A549 (cell line): ENCODE measurements at regions not wholly inside any gene's neighbourhood (a gene's known extent, or its start where the extent isn't known, plus 50 kb on each side); places are given as distances from the start of the nearest gene placed in this dataset.

ENCODE experiments used
- BHLHE40 ChIP-seq: IDR thresholded peaks from 2 replicates; pipeline ENCODE4 v1.6.1; 2012; ENCODE audit warnings: low read depth, low read length, inconsistent platforms
- CEBPB ChIP-seq, 2 experiments: fragments of >200 bp in 1 of 2; sonication (Bioruptor Twin) in 1 of 2; formaldehyde crosslinking in 1 of 2; IDR thresholded peaks; 2 replicates each; pipeline ENCODE4 v1.6.1; 2012 to 2016
- EP300 ChIP-seq, 2 experiments: fragments of >200 bp; sonication (Bioruptor Twin); formaldehyde crosslinking; IDR thresholded peaks; 2 replicates in 1 of 2; 3 replicates in 1 of 2; pipeline ENCODE4 v1.6.1; 2016 to 2017
- POLR2A ChIP-seq: IDR thresholded peaks from 2 replicates; pipeline ENCODE4 v1.6.1; 2012; ENCODE audit warnings: mild to moderate bottlenecking, low read length
- RAD21 ChIP-seq, 2 experiments: fragments of >200 bp in 1 of 2; sonication (Bioruptor Twin) in 1 of 2; formaldehyde crosslinking in 1 of 2; IDR thresholded peaks in 1 of 2; conservative IDR thresholded peaks in 1 of 2; 2 replicates in 1 of 2; 3 replicates in 1 of 2; pipeline ENCODE4 v1.6.1; 2012 to 2018; ENCODE audit warnings: inconsistent platforms in 1 of 2
- RCOR1 ChIP-seq: fragments of 150-350 bp; IDR thresholded peaks from 2 replicates; pipeline ENCODE4 v1.6.1; 2014; ENCODE audit warnings: antibody characterized with exemption, low read length, low read depth
- TF ChIP-seq, protein P1 (sequence below): fragments of >200 bp; sonication (Bioruptor Twin); formaldehyde crosslinking; IDR thresholded peaks from 3 replicates; pipeline ENCODE4 v1.5.1; 2016

DNA sequence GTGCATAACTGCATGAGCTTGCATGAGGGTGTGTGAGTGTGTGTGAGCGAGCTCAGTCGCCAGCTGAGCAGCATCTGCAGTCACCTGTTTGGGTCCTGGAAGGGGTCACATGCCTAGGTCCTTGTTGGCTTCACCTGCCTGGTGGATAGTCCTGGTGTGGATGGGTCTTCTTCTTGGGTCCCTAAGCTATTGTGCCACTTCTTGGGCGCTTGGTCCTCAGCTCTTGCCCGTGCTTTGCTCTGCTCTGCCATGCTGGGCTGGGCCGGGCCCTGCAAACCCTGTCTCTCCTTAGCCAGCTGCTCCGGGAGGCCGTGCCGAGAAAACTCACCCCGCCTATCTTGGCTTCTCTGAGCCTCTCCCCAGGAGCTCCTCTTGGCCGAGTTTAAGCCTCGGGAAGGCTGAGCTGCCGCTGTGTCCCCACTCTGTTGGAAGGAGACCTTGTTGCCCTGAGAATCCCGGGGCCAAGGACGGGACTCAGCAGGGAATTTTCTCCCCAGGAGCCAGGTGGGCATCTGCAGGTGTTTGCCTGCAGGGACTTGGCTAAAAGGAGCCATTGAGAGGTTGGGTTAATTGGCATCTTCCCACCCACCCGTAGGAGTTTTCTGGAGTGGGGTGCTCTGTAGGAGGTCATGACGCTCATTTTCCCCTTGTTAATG is 300.8 kb downstream of the NDUFA10 start:
- TF ChIP-seq, protein P1, sequence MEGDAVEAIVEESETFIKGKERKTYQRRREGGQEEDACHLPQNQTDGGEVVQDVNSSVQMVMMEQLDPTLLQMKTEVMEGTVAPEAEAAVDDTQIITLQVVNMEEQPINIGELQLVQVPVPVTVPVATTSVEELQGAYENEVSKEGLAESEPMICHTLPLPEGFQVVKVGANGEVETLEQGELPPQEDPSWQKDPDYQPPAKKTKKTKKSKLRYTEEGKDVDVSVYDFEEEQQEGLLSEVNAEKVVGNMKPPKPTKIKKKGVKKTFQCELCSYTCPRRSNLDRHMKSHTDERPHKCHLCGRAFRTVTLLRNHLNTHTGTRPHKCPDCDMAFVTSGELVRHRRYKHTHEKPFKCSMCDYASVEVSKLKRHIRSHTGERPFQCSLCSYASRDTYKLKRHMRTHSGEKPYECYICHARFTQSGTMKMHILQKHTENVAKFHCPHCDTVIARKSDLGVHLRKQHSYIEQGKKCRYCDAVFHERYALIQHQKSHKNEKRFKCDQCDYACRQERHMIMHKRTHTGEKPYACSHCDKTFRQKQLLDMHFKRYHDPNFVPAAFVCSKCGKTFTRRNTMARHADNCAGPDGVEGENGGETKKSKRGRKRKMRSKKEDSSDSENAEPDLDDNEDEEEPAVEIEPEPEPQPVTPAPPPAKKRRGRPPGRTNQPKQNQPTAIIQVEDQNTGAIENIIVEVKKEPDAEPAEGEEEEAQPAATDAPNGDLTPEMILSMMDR: no peak
- no peak for TF ChIP-seq BHLHE40
- TF ChIP-seq RCOR1: no peak
- no peak for TF ChIP-seq CEBPB (IDR thresholded peaks at IDR 0.05)
- no peak for TF ChIP-seq POLR2A
- TF ChIP-seq RAD21 (conservative IDR thresholded peaks at IDR 0.05 in 1 of 2, IDR thresholded peaks at IDR 0.05 in 1 of 2): no peak
- TF ChIP-seq EP300 (IDR thresholded peaks at IDR 0.05): no peak
